K562 (cell line): ENCODE measurements at regions not wholly inside any gene's neighbourhood (a gene's known extent, or its start where the extent isn't known, plus 50 kb on each side); places are given as distances from the start of the nearest gene placed in this dataset.

Experiments
- ATAC-seq: fragments of 200-7000 bp; cut with Tn5 transposase; 3 replicates; pipeline ENCODE4 v1.9.1; 2020; ENCODE audit warnings: moderate library complexity
- BruUV-seq: library from RNA; stranded (reverse); fragments of 400-500 nt; replicated peaks from 2 replicates; lab custom pipeline; 2021; lab: Mats Ljungman, UMichigan
- CTCF ChIA-PET: fragments of 300-600 bp; formaldehyde crosslinking; extraction: SDS; loops from one replicate; lab custom pipeline; 2021; ENCODE audit warnings: low intra/inter-chr PET ratio; lab: Yijun Ruan, JAX
- POLR2A ChIA-PET: fragments of 300-600, 350-650 bp; sonication (Branson Sonifier 250); formaldehyde crosslinking; extraction: SDS; loops from one replicate; lab custom pipeline; 2021; ENCODE audit warnings: antibody characterized with exemption, inconsistent platforms; lab: Yijun Ruan, JAX
- DNase-seq, 4 experiments: peaks; one replicate each; pipeline versions ENCODE4 v3.0.0 to v3.0.0-alpha.2; 2011 to 2018; ENCODE audit warnings: low spot score in 3 of 4, mixed read lengths in 3 of 4; ENCODE audit errors: extremely low read depth in 1 of 4
- FAIRE-seq: peaks from 2 replicates; lab custom pipeline; 2011; peaks lifted over from hg19 to GRCh38; lab: Jason Lieb, UNC
- H2AFZ ChIP-seq: 2 replicates; pipeline ENCODE4 v1.6.0; 2011; ENCODE audit warnings: low read depth, low read length, control low read depth, inconsistent platforms
- H3K27ac ChIP-seq: fragments of 200-600 bp; 3 replicates; pipeline ENCODE4 v1.8.0; 2011; ENCODE audit warnings: low read depth, mild to moderate bottlenecking, control low read depth, inconsistent platforms, low read length, moderate library complexity, mixed read lengths; ENCODE audit errors: extremely low read depth
- H3K27me3 ChIP-seq, 2 experiments: fragments of 300-600 bp in 1 of 2; 2 replicates in 1 of 2; 3 replicates in 1 of 2; pipeline versions ENCODE4 v1.6.0 to v1.8.0; 2011; ENCODE audit warnings: inconsistent platforms in 2 of 2, low read length in 2 of 2, mild to moderate bottlenecking in 1 of 2, mixed read lengths in 1 of 2, moderate library complexity in 1 of 2; ENCODE audit not compliant: control insufficient read depth in 2 of 2, insufficient read depth in 2 of 2
- H3K36me3 ChIP-seq: fragments of 300-600 bp; 3 replicates; pipeline ENCODE4 v1.8.0; 2011; ENCODE audit warnings: mild to moderate bottlenecking, low read length, inconsistent platforms; ENCODE audit not compliant: control insufficient read depth, insufficient read depth
- H3K4me1 ChIP-seq, 2 experiments: fragments of 200-600 bp in 1 of 2; replicated peaks in 1 of 2; 2 replicates in 1 of 2; 3 replicates in 1 of 2; pipeline versions ENCODE4 v1.5.1 to v1.8.0; 2011; ENCODE audit warnings: inconsistent platforms in 2 of 2, low read length in 2 of 2, mild to moderate bottlenecking in 1 of 2, mixed read lengths in 1 of 2, moderate library complexity in 1 of 2; ENCODE audit not compliant: control insufficient read depth in 2 of 2, insufficient read depth in 2 of 2
- H3K4me2 ChIP-seq: 2 replicates; pipeline ENCODE4 v1.6.1; 2011; ENCODE audit warnings: low read length, control low read depth, inconsistent platforms, mixed read lengths; ENCODE audit not compliant: insufficient read depth
- H3K4me3 ChIP-seq: fragments of 200-600 bp; sonication (generic), shearing (Covaris generic); 2 replicates; pipeline ENCODE4 v1.5.1; 2016; ENCODE audit warnings: control low read depth, inconsistent platforms
- H3K79me2 ChIP-seq: fragments of 200-600 bp; 3 replicates; pipeline ENCODE4 v1.8.0; 2011; ENCODE audit warnings: low read length, inconsistent platforms; ENCODE audit not compliant: control insufficient read depth, insufficient read depth
- H3K9ac ChIP-seq, 2 experiments: 2 replicates each; pipeline versions ENCODE4 v1.6.0 to v1.6.1; 2011; ENCODE audit warnings: low read depth in 2 of 2, low read length in 2 of 2, control low read depth in 1 of 2, inconsistent platforms in 1 of 2, mild to moderate bottlenecking in 1 of 2, mixed read lengths in 1 of 2; ENCODE audit not compliant: insufficient read depth in 1 of 2
- H3K9me1 ChIP-seq: one replicate; pipeline ENCODE4 v1.6.0; 2011; ENCODE audit warnings: inconsistent platforms, mild to moderate bottlenecking, low read length, moderate library complexity; ENCODE audit not compliant: control insufficient read depth, insufficient read depth
- H3K9me3 ChIP-seq: replicated peaks from 2 replicates; pipeline ENCODE4 v1.5.1; 2011; ENCODE audit warnings: low read depth, low read length, inconsistent platforms; ENCODE audit not compliant: control insufficient read depth, insufficient read depth
- H4K20me1 ChIP-seq: replicated peaks from 2 replicates; pipeline ENCODE4 v1.6.1; 2011; ENCODE audit warnings: low read length, inconsistent platforms, mixed read lengths; ENCODE audit not compliant: control insufficient read depth, insufficient read depth
- EP300 ChIP-seq: IDR thresholded peaks from 2 replicates; pipeline ENCODE4 v1.6.1; 2012; ENCODE audit warnings: low read length, improper control_type of control experiment
- FOXJ3 ChIP-seq: sonication (generic); formaldehyde crosslinking; IDR thresholded peaks from 2 replicates; pipeline ENCODE4 v1.4.0; 2020; ENCODE audit warnings: mild to moderate bottlenecking, missing genetic modification reagents
- GABPA ChIP-seq: fragments of 200-800 bp; sonication (Bioruptor generic); conservative IDR thresholded peaks from 2 replicates; pipeline ENCODE4 v1.6.1; 2016; ENCODE audit warnings: low read depth, missing genetic modification characterization, missing compliant biosample characterization
- HLTF ChIP-seq: fragments of 450-650 bp; IDR thresholded peaks from 2 replicates; pipeline ENCODE4 v1.6.1; 2016
- HMGN3 ChIP-seq: IDR thresholded peaks from 2 replicates; pipeline ENCODE4 v1.6.1; 2011; ENCODE audit warnings: borderline replicate concordance, low read depth, mild to moderate bottlenecking, mixed read lengths, low read length; ENCODE audit not compliant: insufficient read length; ENCODE audit errors: extremely low read depth
- MCM7 ChIP-seq, 2 experiments: fragments of 450-650 bp; IDR thresholded peaks; 2 replicates each; pipeline ENCODE4 v1.6.1; 2016 to 2018
- POLR2H ChIP-seq: IDR thresholded peaks from 2 replicates; pipeline ENCODE4 v1.6.1; 2016; ENCODE audit warnings: missing genetic modification characterization, low read depth, mild to moderate bottlenecking, control low read depth, missing compliant biosample characterization, moderate library complexity
- POU5F1 ChIP-seq: fragments of 150-350 bp; IDR thresholded peaks from 2 replicates; pipeline ENCODE4 v1.6.1; 2014; ENCODE audit warnings: borderline replicate concordance, low read length, low read depth, mild to moderate bottlenecking; ENCODE audit not compliant: partially characterized antibody
- RBFOX2 ChIP-seq: fragments of 200-400 bp; formaldehyde crosslinking; IDR thresholded peaks from 2 replicates; pipeline ENCODE4 v1.6.1; 2017; ENCODE audit warnings: low read depth, mild to moderate bottlenecking, low read length, moderate library complexity
- RBM25 ChIP-seq: fragments of 200-400 bp; formaldehyde crosslinking; IDR thresholded peaks from 2 replicates; pipeline ENCODE4 v1.6.1; 2018; ENCODE audit warnings: low read length, low read depth, moderate library complexity; ENCODE audit not compliant: severe bottlenecking
- SAFB ChIP-seq: fragments of 200-400 bp; formaldehyde crosslinking; IDR thresholded peaks from 2 replicates; pipeline ENCODE4 v1.6.1; 2017; ENCODE audit warnings: low read depth, low read length, borderline replicate concordance
- SRSF9 ChIP-seq: fragments of 200-400 bp; formaldehyde crosslinking; IDR thresholded peaks from 2 replicates; pipeline ENCODE4 v1.6.1; 2017; ENCODE audit warnings: low read depth, low read length, borderline replicate concordance
- THRAP3 ChIP-seq: fragments of 450-650 bp; IDR thresholded peaks from 2 replicates; pipeline ENCODE4 v1.6.1; 2016; ENCODE audit warnings: mild to moderate bottlenecking, inconsistent platforms, borderline replicate concordance
- ZNF431 ChIP-seq: sonication (generic); formaldehyde crosslinking; IDR thresholded peaks from 2 replicates; pipeline ENCODE4 v1.8.0; 2022; ENCODE audit warnings: mild to moderate bottlenecking, missing genetic modification reagents
- ZNF589 ChIP-seq: fragments of 200-800 bp; sonication (Bioruptor generic); IDR thresholded peaks from 2 replicates; pipeline ENCODE4 v1.6.1; 2016; ENCODE audit warnings: low read depth, missing genetic modification characterization, missing compliant biosample characterization
- WGBS: fragments of 100-300 bp; shearing (Covaris generic); methylation state at CpG from one replicate; pipeline ENCODE4 v1.1.6; 2016; ENCODE audit warnings: low coverage, mixed read lengths; ENCODE audit not compliant: insufficient coverage; ENCODE audit errors: missing lambda C conversion rate; 5-methylcytosine and 5-hydroxymethylcytosine counted together
- in situ Hi-C: fragments of 300-500 bp; cut with MboI; formaldehyde crosslinking; loops from 4 replicates; pipeline ENCODE4 v1.15.0; 2018; ENCODE audit warnings: inconsistent platforms, mixed read lengths
- intact Hi-C: fragments of 100-400 bp; cut with micrococcal nuclease; formaldehyde crosslinking; loops from 2 replicates; pipeline ENCODE4 v1.14.2; 2022
- TF ChIP-seq, protein P1 (sequence below): fragments of 200-800 bp; sonication (Bioruptor generic); IDR thresholded peaks from 2 replicates; pipeline ENCODE4 v1.6.1; 2017; ENCODE audit warnings: missing genetic modification characterization, missing compliant biosample characterization
- TF ChIP-seq, protein P2 (sequence below): IDR thresholded peaks from 2 replicates; pipeline ENCODE4 v1.6.1; 2011; ENCODE audit warnings: borderline replicate concordance, low read depth, mild to moderate bottlenecking, moderate library complexity, low read length; ENCODE audit not compliant: insufficient read depth, poor library complexity, severe bottlenecking

DNA sequence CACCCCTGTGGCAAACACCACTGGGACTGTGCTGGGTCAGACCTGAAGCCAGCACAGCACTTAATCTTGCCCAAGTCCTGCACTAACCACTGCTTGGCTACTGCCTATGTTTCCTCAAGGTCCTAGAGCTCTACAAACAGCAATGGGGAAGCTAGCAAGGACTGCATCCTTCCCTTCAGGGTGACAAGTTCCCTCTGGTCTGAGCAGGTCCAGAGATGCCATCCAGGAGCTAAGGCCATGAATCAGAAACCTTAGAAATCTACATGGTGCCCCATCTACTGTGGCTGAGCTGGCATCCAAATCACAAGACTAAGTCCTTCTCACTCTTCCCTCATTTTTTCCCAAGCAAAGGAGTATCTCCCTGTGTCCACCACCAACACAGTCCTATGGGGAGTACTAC, 239.7 kb upstream of the UGT8 start (continued):
- TF ChIP-seq, protein P1, sequence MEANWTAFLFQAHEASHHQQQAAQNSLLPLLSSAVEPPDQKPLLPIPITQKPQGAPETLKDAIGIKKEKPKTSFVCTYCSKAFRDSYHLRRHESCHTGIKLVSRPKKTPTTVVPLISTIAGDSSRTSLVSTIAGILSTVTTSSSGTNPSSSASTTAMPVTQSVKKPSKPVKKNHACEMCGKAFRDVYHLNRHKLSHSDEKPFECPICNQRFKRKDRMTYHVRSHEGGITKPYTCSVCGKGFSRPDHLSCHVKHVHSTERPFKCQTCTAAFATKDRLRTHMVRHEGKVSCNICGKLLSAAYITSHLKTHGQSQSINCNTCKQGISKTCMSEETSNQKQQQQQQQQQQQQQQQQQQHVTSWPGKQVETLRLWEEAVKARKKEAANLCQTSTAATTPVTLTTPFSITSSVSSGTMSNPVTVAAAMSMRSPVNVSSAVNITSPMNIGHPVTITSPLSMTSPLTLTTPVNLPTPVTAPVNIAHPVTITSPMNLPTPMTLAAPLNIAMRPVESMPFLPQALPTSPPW, result no peak
- TF ChIP-seq GABPA (tag), result no peak
- TF ChIP-seq FOXJ3 (CRISPR knock-in tag), result no peak
- TF ChIP-seq MCM7 (IDR thresholded peaks at IDR 0.05), result no peak
- no peak for TF ChIP-seq SAFB

DNA sequence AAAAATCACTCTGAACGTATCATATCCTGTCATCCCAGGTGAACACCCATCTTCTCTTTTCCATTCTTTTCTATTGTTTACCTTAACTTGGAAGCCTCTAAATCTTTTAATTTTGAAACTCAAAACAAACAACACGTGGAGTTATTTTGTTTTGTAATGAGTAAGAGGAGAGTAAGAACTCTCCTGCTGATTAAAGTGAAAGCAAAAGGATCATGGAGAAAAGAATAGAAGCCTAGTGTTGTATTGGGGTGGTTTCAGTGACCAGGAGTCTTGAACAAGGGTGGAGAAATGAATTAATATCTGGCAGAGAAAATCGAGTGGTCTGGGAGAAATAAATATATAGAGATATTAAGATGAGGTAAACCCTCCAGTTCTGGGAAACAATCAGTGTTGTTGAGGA, 237.4 kb upstream of the UGT8 start:
- POLR2A ChIA-PET, result no interaction called here
- no TSS peak for BruUV-seq
- TF ChIP-seq ZNF589 (no peak), POLR2H (tag) (no peak), RBFOX2 (no peak), SRSF9 (no peak), HLTF (no peak), ZNF431 (no peak), THRAP3 (no peak), POU5F1 (no peak), RBM25 (no peak), HMGN3 (no peak), EP300 (no peak)
- TF ChIP-seq, protein P2, sequence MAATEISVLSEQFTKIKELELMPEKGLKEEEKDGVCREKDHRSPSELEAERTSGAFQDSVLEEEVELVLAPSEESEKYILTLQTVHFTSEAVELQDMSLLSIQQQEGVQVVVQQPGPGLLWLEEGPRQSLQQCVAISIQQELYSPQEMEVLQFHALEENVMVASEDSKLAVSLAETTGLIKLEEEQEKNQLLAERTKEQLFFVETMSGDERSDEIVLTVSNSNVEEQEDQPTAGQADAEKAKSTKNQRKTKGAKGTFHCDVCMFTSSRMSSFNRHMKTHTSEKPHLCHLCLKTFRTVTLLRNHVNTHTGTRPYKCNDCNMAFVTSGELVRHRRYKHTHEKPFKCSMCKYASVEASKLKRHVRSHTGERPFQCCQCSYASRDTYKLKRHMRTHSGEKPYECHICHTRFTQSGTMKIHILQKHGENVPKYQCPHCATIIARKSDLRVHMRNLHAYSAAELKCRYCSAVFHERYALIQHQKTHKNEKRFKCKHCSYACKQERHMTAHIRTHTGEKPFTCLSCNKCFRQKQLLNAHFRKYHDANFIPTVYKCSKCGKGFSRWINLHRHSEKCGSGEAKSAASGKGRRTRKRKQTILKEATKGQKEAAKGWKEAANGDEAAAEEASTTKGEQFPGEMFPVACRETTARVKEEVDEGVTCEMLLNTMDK, result no peak
- TF ChIP-seq, all 486 proteins: peak for 0
- Histone ChIP-seq H3K27me3 (no peaks in the 10 kb centered on the region), H3K27ac (no peak overlapping the region), H3K9me1 (no peaks in the 10 kb centered on the region), H3K9ac (no peak overlapping the region), H3K4me3 (no peak overlapping the region), H2AFZ (no peak overlapping the region), H3K4me1 (no peaks in the 10 kb centered on the region), H3K9me3 (no peaks in the 10 kb centered on the region), H3K36me3 (no peaks in the 10 kb centered on the region), H3K79me2 (no peaks in the 10 kb centered on the region), H3K4me2 (no peak overlapping the region), H4K20me1 (no peaks in the 10 kb centered on the region)
- FAIRE-seq (no peak), DNase-seq (no peak), ATAC-seq (no peak)
- intact Hi-C loops, result no loop called here
- 0% methylated on average over 3 of the region's 3 CpGs for WGBS
- CTCF ChIA-PET, result no interaction called here
- in situ Hi-C loops, result no loop called here
